OCI-LY7 (cell line): ENCODE measurements at regions not wholly inside any gene's neighbourhood (a gene's known extent, or its start where the extent isn't known, plus 50 kb on each side); places are given as distances from the start of the nearest gene placed in this dataset.

Experiments used
- BruUV-seq: library from RNA; stranded (reverse); fragments of 400-500 nt; replicated peaks from 2 replicates; lab custom pipeline; 2021; lab: Mats Ljungman, UMichigan
- CTCF ChIA-PET: fragments of 300-600 bp; sonication (Branson Sonifier 250); formaldehyde crosslinking; loops from one replicate; lab custom pipeline; 2022; ENCODE audit warnings: antibody characterized with exemption; ENCODE audit not compliant: unreplicated experiment; lab: Charles Lee
- POLR2A ChIA-PET: fragments of 300-600 bp; sonication (Branson Sonifier 250); formaldehyde crosslinking; loops from one replicate; lab custom pipeline; 2022; ENCODE audit warnings: antibody characterized with exemption; lab: Charles Lee
- DNase-seq: peaks from one replicate; pipeline ENCODE4 v3.0.0-alpha.2; 2015; ENCODE audit warnings: low spot score
- H2AFZ ChIP-seq: fragments of 200-600 bp; sonication (generic), shearing (Covaris generic); 2 replicates; pipeline ENCODE4 v1.6.1; 2014; ENCODE audit warnings: mild to moderate bottlenecking, antibody characterized with exemption, low read length, moderate library complexity
- H3K27ac ChIP-seq: fragments of 200-600 bp; sonication (generic); 2 replicates; pipeline ENCODE4 v1.5.1; 2014; ENCODE audit warnings: mixed run types, low read depth, mild to moderate bottlenecking, moderate library complexity, low read length, inconsistent platforms; ENCODE audit not compliant: poor library complexity, severe bottlenecking
- H3K36me3 ChIP-seq: fragments of 200-600 bp; sonication (generic); 2 replicates; pipeline ENCODE4 v1.6.1; 2014; ENCODE audit warnings: mild to moderate bottlenecking, antibody characterized with exemption, low read length, moderate library complexity, mixed read lengths; ENCODE audit not compliant: insufficient read depth
- H3K4me1 ChIP-seq: fragments of 200-600 bp; sonication (generic); 2 replicates; pipeline ENCODE4 v1.5.1; 2014; ENCODE audit warnings: mild to moderate bottlenecking, low read length; ENCODE audit not compliant: insufficient read depth, poor library complexity, severe bottlenecking
- H3K4me2 ChIP-seq: fragments of 200-600 bp; sonication (generic); 2 replicates; pipeline ENCODE4 v1.6.1; 2014; ENCODE audit warnings: mild to moderate bottlenecking, low read length
- H3K4me3 ChIP-seq: fragments of 200-600 bp; sonication (generic); 2 replicates; pipeline ENCODE4 v1.5.1; 2014; ENCODE audit warnings: mild to moderate bottlenecking, low read depth, low read length; ENCODE audit not compliant: poor library complexity, severe bottlenecking
- H3K79me2 ChIP-seq: fragments of 200-600 bp; sonication (generic); 2 replicates; pipeline ENCODE4 v1.6.1; 2016; ENCODE audit warnings: low read depth, mild to moderate bottlenecking, low read length, moderate library complexity, mixed read lengths; ENCODE audit not compliant: insufficient read depth
- H3K9me2 ChIP-seq: fragments of 200-600 bp; sonication (generic); 2 replicates; pipeline ENCODE4 v1.6.1; 2016; ENCODE audit warnings: mild to moderate bottlenecking, low read length, mixed read lengths; ENCODE audit not compliant: insufficient read depth
- H3K9me3 ChIP-seq: fragments of 200-600 bp; sonication (generic); 2 replicates; pipeline ENCODE4 v1.6.1; 2014; ENCODE audit warnings: mild to moderate bottlenecking, mixed run types, low read length, mixed read lengths
- H4K20me1 ChIP-seq: fragments of 200-600 bp; sonication (generic); 2 replicates; pipeline ENCODE4 v1.6.1; 2014; ENCODE audit warnings: mild to moderate bottlenecking, antibody characterized with exemption, low read length, moderate library complexity, mixed read lengths; ENCODE audit not compliant: insufficient read depth
- CTCF ChIP-seq: fragments of 200-600 bp; sonication (generic); conservative IDR thresholded peaks from 2 replicates; pipeline ENCODE4 v1.5.1; 2014; ENCODE audit warnings: mild to moderate bottlenecking, antibody characterized with exemption, low read length, moderate library complexity, mixed read lengths
- EZH2phosphoT487 ChIP-seq: fragments of 200-600 bp; sonication (generic); IDR thresholded peaks from 2 replicates; pipeline ENCODE4 v1.6.1; 2018; ENCODE audit warnings: low read depth, borderline replicate concordance, mild to moderate bottlenecking, mixed run types, antibody characterized with exemption, low read length, moderate library complexity, mixed read lengths
- intact Hi-C: fragments of 100-400 bp; cut with micrococcal nuclease; formaldehyde crosslinking; loops from one replicate; pipeline ENCODE4 v1.10.0; 2022; ENCODE audit not compliant: unreplicated experiment

DNA sequence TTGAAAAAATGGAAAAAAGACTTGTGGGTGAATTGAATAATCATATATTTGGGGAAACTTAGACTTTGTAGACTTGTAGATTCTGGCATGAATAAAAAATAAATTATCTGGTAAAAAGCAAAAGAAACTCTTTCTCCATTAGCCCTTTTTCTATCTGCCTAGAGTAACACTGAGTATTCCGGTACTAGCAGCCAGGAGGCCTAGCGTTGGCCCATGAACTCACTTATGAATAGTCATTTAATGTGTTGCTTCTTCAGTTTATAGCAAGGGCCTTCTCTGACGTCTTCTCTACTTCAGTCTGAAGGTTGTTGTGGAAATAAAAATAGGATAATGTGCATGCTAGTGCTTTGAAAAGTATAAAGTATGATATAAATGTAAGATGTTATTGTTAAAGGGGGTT lies 851.2 kb upstream of the NR2F2 start:
- intact Hi-C loops, result no loop called here
- DNase-seq, result no peak
- no peaks in the 10 kb centered on the region for H3K9me3 ChIP-seq
- H3K36me3 ChIP-seq, result no peaks in the 10 kb centered on the region
- POLR2A ChIA-PET, result no interaction called here
- CTCF ChIA-PET, result interaction anchor here (0.6 kb wide), 1 partner anchor 41 kb away, joined by 3 read pairs; no protein-coding TSS in a partner anchor
- BruUV-seq, result no TSS peak
- H3K4me1 ChIP-seq, result no peaks in the 10 kb centered on the region
- no peak overlapping the region for H3K4me3 ChIP-seq
- no peak overlapping the region for H2AFZ ChIP-seq
- no peaks in the 10 kb centered on the region for H3K79me2 ChIP-seq
- no peaks in the 10 kb centered on the region for H4K20me1 ChIP-seq
- no peak overlapping the region for H3K27ac ChIP-seq
- no peaks in the 10 kb centered on the region for H3K9me2 ChIP-seq
- TF ChIP-seq EZH2phosphoT487 (no peak), CTCF (no peak)
- no peak overlapping the region for H3K4me2 ChIP-seq

GRCh38 chr15:95485367-95485766 lies 845.1 kb upstream of the NR2F2 start:
- Histone ChIP-seq H3K4me2 (no peak overlapping the region), H3K9me2 (no peaks in the 10 kb centered on the region), H3K36me3 (no peaks in the 10 kb centered on the region), H3K9me3 (no peaks in the 10 kb centered on the region), H3K27ac (no peak overlapping the region), H3K4me3 (no peak overlapping the region), H3K4me1 (no peaks in the 10 kb centered on the region), H4K20me1 (no peaks in the 10 kb centered on the region), H3K79me2 (no peaks in the 10 kb centered on the region), H2AFZ (no peak overlapping the region)
- BruUV-seq, result no TSS peak
- no peak for DNase-seq
- POLR2A ChIA-PET, result no interaction called here
- CTCF ChIA-PET, result no interaction called here
- intact Hi-C loops, result no loop called here
- no peak for TF ChIP-seq EZH2phosphoT487
- no peak for TF ChIP-seq CTCF

GRCh38 chr15:95486224-95486623 lies 844.3 kb upstream of the NR2F2 start:
- POLR2A ChIA-PET, result no interaction called here
- CTCF ChIA-PET, result no interaction called here
- Histone ChIP-seq H3K9me2 (no peaks in the 10 kb centered on the region), H3K36me3 (no peaks in the 10 kb centered on the region), H3K27ac (no peak overlapping the region), H3K4me2 (no peak overlapping the region), H3K4me1 (no peaks in the 10 kb centered on the region), H3K9me3 (no peaks in the 10 kb centered on the region), H2AFZ (no peak overlapping the region), H4K20me1 (no peaks in the 10 kb centered on the region), H3K79me2 (no peaks in the 10 kb centered on the region), H3K4me3 (no peak overlapping the region)
- BruUV-seq, result no TSS peak
- DNase-seq, result no peak
- intact Hi-C loops, result no loop called here
- TF ChIP-seq CTCF, result no peak
